Fibroblast of pulmonary artery (primary cell): ENCODE measurements at regions not wholly inside any gene's neighbourhood (a gene's known extent, or its start where the extent isn't known, plus 50 kb on each side); places are given as distances from the start of the nearest gene placed in this dataset.

Experiments
- DNase-seq: peaks from one replicate; pipeline ENCODE4 v3.0.0-alpha.2; 2010; ENCODE audit warnings: low read depth
- H3K4me3 ChIP-seq: replicated peaks from 2 replicates; pipeline ENCODE4 v1.5.1; 2011; ENCODE audit warnings: low read depth, mild to moderate bottlenecking, control low read depth, low read length, moderate library complexity
- CTCF ChIP-seq: IDR thresholded peaks from 2 replicates; pipeline ENCODE4 v1.5.1; 2011; ENCODE audit warnings: mild to moderate bottlenecking, control low read depth, low read length, inconsistent platforms; ENCODE audit errors: missing control alignments

- H3K4me3 ChIP-seq = no peak overlapping the region
- no peak for TF ChIP-seq CTCF
- DNase-seq = no peak
These were observed 168.8 kb upstream of the ST8SIA2 start for GRCh38 chr15:92224843-92225242.

GRCh38 chr15:92226020-92226612 is 167.6 kb upstream of the ST8SIA2 start:
- no peak overlapping the region for H3K4me3 ChIP-seq
- DNase-seq = peak; percentile 14
- peak; percentile 27 for TF ChIP-seq CTCF

- H3K4me3 ChIP-seq = no peak overlapping the region
- TF ChIP-seq CTCF = no peak
- no peak for DNase-seq
These were observed 164.9 kb upstream of the ST8SIA2 start for GRCh38 chr15:92228830-92229229.

- no peak for TF ChIP-seq CTCF
- no peak for DNase-seq
- H3K4me3 ChIP-seq = no peak overlapping the region
These were observed 162.2 kb upstream of the ST8SIA2 start for GRCh38 chr15:92231461-92231860.

- no peak for DNase-seq
- no peak for TF ChIP-seq CTCF
- no peak overlapping the region for H3K4me3 ChIP-seq
These were observed 161.4 kb upstream of the ST8SIA2 start for GRCh38 chr15:92232317-92232716.

GRCh38 chr15:92232876-92233275 is 160.8 kb upstream of the ST8SIA2 start:
- no peak for DNase-seq
- no peak for TF ChIP-seq CTCF
- no peak overlapping the region for H3K4me3 ChIP-seq

GRCh38 chr15:92243227-92243626 is 150.5 kb upstream of the ST8SIA2 start:
- no peak for TF ChIP-seq CTCF
- no peak for DNase-seq
- no peak overlapping the region for H3K4me3 ChIP-seq
